LHCN-M2 (cell line): ENCODE measurements at regions not wholly inside any gene's neighbourhood (a gene's known extent, or its start where the extent isn't known, plus 50 kb on each side); places are given as distances from the start of the nearest gene placed in this dataset.

Source experiments
- DNase-seq: peaks from one replicate; pipeline ENCODE4 v3.0.0-alpha.2; 2012; ENCODE audit warnings: low read depth

DNA sequence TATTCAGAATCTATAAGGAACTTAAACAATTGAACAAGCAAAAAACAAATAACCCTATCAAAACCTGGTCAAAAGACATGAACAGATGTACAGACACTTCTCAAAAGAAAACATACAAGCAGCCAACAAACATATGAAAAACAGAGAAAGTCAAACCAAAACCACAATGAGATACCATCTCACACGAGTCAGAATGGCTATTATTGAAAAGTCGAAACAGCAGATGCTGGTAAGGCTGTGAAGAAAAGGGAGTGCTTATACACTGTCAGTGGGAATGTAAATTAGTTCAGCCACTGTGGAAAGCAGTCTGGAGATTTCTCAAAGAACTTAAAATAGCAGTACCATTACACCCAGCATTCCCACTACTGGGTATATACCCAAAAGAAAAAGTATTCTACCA lies 520.1 kb downstream of the LTN1 start:
- DNase-seq: peak; percentile 64

- no peak for DNase-seq
Observed at GRCh38 chr21:28464988-28465387, 527.7 kb downstream of the LTN1 start.

- no peak for DNase-seq
Observed at GRCh38 chr21:28464095-28464494, 528.6 kb downstream of the LTN1 start.

GRCh38 chr21:28459193-28459592 lies 533.5 kb downstream of the LTN1 start:
- no peak for DNase-seq

GRCh38 chr21:28458446-28458845 lies 534.2 kb downstream of the LTN1 start:
- DNase-seq: no peak

DNA sequence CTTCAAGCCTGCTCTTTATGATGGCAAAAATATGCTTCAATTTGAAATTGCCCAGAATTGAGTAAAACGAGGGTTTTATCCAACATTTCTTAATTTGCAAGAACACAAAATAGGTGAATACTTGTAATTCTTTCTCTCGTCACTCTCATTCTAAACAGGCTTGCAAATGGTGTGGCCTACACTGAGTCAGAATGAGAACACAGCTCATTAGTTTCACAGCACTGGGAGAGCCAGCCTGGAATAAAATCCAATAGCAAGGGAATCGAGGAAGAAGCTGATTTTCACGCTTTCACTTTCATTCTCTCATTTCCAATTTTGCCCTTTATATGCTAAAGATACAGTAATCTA lies 537.5 kb downstream of the LTN1 start:
- DNase-seq: peak; percentile 68

DNA sequence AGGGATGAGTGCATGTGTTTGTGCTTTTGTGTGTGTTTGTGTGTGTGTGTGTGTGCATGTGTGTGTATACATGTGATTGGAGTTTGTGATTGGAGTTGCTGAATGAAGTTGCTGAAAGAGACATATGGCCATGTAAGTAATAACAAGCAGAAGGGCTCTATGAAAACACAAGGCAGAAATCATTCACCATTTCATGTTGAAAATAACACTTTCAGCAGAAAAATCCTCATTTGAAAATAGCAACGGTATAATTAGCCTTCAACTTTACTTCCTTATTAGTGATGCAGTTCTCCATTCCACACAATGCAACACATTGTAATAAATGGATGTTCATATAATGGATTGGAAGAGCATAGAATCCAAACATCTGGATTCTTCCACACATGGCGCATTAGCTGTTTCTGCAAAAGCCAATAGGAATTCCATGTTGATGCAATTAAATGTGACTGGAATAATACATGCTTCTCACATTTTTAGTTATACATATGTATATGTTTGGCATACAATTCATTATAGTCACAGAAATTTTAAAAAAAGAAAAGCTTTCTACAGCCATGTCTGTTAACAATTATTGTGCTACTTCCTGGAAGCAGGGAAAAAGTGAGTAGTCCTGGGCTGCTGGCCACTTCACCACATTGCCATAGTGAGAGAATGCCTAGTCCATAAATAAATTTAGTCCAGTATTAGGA lies 538.0 kb downstream of the LTN1 start:
- no peak for DNase-seq

DNA sequence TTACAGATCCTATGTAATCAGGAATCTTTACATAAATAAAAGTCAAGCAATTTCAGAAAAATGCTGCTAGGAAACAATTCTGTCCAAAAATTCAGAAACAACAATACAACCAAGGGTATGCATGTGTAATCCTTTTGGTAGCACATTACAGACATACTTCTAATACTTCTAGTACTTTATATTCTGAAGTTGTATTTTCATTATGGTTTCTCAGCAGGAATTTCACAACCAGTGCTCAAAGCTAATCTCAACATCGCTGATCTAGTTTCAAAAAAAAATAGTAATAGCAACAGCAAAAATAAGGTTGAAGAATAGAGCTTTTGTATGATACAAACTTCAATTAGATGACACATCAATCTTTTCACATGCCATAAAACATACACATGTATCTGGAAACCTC lies 545.2 kb downstream of the LTN1 start:
- DNase-seq: peak; percentile 40

GRCh38 chr21:28445141-28445830 lies 547.4 kb downstream of the LTN1 start:
- peak; percentile 78 for DNase-seq

- peak; percentile 30 for DNase-seq
Observed at GRCh38 chr21:28444557-28444956, 548.1 kb downstream of the LTN1 start.

GRCh38 chr21:28444111-28444510 lies 548.6 kb downstream of the LTN1 start:
- DNase-seq: no peak

DNA sequence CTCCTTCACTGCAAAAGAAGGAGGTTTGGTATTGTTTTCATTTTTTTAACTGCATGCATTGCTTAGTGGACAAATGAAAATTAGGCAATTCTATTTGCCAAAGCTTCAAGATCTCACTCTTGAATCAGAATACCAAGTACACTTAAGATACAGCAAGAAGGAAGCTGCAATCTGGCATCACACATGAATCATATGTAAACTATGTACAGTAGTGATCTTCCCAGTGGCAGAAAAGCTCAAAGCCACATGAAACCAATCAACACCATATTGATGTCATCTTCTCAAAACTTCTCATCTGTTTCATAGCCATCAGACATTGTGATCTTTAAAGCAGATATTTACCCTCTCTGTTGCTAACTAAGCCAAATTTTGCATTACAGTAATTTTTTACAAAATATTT lies 550.1 kb downstream of the LTN1 start:
- DNase-seq: peak; percentile 79

DNA sequence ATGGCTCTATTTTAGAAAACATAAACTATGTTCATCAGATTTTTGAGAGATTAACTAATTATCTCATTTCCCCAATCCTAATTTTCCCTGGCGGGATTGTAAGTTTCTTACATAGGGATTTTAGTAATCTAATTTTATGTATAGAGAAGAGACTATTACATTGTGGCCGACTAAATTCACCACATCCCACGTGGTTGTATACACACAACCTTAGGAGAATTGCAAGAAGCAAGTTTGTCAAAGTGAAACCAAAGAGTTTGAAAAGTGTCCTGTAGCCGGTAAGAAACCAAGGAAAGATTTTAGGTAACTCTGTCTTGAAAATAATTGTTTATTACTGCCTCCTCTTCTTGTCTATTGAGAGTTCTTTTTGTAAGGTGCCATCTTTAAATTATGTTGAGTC lies 550.6 kb downstream of the LTN1 start:
- DNase-seq: no peak

GRCh38 chr21:28439788-28440187 lies 552.9 kb downstream of the LTN1 start:
- DNase-seq: peak; percentile 58

DNA sequence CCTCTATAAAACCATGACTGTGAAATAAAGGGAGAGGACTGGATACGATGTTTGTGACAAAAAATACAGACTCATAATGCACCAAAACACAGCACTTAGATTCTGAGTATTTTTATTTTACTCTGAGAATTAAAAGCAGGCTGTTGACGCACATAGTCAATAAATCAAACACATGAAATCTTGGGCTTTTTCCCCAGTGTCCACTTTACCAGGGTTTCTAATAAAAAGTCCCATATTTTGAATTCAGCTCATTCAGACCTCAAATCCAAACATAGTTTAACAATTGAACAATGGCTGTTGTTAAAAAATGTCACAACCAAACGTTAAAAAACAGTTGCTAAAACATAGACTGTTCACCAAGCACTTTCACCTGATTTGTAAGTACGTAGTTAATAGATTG lies 553.4 kb downstream of the LTN1 start:
- no peak for DNase-seq

DNA sequence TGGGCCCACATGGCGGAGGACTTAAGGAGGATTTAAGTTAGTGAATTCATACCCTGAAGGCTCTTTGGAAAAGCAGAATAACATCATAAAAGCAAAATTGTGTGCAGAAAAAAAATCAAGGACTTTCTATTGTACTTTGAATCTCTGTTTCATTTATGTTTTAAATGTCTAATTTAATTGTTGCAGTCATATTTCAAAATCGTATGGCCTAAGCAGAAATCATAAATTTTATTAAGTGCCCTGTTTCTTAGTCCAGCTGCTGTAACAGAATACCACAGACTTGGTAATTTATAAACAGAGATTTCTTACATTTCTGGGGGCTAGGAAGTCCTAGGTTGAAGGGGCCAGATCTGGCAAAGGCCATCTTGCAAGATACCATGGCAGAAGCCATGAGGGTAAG lies 555.6 kb downstream of the LTN1 start:
- DNase-seq: no peak

DNA sequence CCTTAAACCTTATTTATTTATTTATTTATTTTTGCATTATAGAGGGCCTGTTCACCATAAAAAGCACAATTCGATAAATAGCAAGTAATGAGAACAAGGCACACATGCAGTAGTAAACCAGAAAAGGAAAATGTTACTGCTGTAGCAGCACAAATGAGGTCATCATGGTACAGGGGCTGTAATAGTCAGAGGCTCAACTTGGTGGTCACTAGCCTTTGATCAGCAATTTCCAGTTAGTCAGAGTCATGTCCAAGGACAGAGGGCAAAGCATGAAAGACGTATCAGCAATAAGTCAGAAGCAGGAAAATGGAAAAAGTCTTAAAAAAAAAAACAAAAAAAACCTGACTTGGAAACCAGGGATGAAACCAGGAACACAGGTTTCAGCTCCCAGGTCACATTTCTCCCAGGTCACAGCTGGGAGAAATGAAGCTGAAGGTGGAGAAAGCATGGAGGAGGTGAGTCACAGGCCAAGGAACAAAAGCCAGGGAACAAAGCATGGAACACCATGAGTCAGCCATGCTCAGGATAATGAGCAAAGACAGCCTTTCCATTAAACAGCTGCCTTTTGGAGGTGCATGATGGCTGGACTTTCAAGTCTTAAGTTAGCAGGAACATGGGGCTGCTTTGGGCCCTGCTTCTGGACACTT lies 556.3 kb downstream of the LTN1 start:
- peak; percentile 89 for DNase-seq

DNA sequence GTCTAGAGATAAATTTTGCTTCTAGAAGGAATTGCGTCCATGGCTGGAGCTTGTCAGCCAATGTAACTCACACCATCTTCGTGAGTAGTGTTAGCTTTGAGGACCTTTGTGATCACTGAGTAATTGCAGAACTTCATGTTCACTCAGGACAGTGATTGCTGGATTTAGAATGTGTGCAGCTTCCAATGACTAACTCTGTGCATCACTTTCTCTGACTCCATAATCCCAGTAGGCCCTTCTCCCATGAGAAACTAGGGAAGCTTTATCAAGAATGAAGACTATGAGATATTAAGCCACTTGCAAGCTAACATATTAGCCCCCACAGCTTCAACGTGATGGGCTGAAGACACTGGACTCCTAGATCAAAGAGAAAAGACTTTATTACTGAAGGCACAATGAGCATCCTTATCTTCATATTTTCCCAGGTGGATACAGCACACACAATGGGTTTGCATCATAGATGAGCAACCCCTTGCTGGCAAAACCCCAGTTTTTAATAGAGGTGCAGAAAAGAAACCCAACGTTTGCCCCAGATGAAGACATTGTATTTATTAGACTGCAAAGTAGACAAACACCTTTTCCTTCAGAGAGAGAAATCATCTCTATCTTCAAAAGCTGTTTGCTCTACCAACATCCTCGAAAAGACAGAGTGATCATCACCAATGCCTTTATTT lies 561.0 kb downstream of the LTN1 start:
- DNase-seq: peak; percentile 34

- DNase-seq: no peak
Observed at GRCh38 chr21:28431022-28431421, 561.7 kb downstream of the LTN1 start.

DNA sequence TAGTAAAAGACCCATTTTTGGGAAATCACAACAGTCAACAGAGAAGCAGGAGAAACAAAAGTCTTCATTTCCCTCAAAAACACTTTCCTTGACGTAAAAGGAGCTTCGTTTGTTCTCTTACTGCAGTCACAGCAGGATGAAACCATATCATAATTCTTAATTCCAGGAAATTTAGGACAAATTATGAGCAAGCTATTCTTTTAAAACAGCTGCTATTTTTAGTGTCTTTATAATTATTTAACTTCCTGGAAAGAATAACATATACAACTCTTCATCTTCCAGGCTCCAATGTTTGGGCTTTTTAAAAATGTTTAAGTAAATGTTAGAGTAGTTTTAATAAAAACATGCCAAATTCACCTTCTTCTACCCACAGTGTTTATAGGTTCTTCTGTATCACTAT lies 563.5 kb downstream of the LTN1 start:
- no peak for DNase-seq

GRCh38 chr21:28427394-28428022 lies 565.2 kb downstream of the LTN1 start:
- peak; percentile 39 for DNase-seq

- DNase-seq: no peak
Observed at GRCh38 chr21:28426545-28426944, 566.1 kb downstream of the LTN1 start.
